SW 1271 (cell line): ENCODE measurements at regions not wholly inside any gene's neighbourhood (a gene's known extent, or its start where the extent isn't known, plus 50 kb on each side); places are given as distances from the start of the nearest gene placed in this dataset.

Experiments used
- DNase-seq, 2 experiments: peaks; one replicate each; lab custom pipeline; 2025; lab: John Stamatoyannopoulos, UW

GRCh38 chr4:152112887-152113286 lies 352.1 kb upstream of the GATB start:
- no peak for DNase-seq

- no peak for DNase-seq
Observed at GRCh38 chr4:152112190-152112589, 351.4 kb upstream of the GATB start.

GRCh38 chr4:152110780-152111179 lies 350.0 kb upstream of the GATB start:
- no peak for DNase-seq

- DNase-seq = no peak
Observed at GRCh38 chr4:152109531-152110509, 349.0 kb upstream of the GATB start.

DNA sequence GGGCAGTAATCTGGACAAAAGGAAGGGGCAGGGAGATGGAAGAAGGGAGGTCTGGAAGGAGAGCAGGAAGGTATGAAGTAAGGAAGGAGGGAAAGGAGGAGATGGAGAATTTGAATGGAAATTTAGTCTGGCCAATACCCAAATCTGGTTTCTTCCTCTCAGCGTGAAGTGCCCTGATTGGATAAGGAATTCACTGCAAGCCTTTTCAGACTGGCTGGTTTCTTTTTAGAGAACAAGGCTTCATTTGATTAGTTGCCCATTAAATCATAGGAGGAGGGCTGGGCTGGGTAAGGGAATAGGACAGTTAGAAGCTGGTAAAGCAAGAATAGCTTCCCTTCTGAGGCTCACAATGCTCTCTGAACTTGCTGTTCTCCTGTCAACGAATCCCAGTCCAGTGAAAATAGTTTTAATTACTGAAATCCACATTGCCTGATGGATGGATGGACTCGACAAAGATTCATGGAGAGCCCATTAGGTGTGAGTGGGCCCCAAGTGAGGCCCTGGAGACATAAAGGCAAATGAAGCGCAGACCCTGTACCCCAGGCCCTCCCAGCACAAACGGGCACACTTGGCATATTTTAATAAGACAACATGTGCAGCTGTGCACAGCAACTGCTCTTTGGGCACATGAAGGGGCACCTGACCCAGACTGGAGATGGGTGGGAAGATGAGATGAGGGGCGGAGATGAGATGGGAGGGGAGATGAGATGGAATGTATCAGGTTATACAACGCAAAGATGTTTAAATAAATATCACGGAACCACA lies 347.1 kb upstream of the GATB start:
- no peak for DNase-seq

DNA sequence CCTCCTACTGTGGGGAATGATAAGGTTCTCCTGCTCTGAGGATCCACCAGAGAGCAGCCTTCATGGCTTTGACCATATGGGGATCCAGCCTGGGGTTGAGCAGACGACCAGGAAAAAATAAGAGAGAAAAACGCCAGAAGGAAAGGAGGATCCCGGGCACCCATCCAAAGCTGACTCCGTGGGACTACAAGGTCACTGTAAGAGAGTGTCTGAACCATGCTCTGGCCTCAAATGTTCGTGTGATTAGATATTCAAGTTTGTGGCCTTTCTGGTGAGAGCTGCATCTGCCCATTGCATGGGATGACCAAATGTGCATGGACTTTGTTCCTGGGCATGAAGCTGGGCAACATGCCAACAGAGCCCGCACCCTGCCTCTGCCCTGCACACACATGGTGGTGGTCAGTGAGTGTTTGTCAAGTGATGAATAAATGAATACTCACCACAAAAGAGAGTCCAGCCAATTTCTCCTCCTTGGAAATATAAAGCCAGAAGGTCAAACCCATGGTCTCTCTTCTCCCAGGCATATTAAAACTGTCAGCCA lies 346.0 kb upstream of the GATB start:
- no peak for DNase-seq

- DNase-seq = peak; percentile 63 to 87
Observed at GRCh38 chr4:152106113-152106763, 345.4 kb upstream of the GATB start.

GRCh38 chr4:152104901-152105357 lies 344.1 kb upstream of the GATB start:
- no peak for DNase-seq

DNA sequence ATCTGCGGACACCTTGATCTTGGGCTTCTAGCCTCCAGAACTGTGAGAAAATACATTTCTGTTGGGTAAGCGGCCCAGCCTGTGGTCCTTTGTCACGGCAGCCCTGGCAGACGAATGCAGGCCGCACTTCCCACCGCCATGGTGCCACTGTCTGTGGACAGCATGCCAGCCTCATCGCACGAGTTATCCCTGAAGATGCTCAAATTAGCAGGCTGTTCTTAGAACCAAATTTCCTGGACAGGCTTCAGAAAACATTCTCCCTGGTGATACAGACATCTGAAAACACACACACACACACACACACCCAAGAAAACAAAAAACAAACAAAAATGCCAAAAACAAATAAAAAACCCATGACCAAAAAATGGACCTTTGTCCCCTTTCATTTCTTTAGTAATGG lies 343.5 kb upstream of the GATB start:
- no peak for DNase-seq

DNA sequence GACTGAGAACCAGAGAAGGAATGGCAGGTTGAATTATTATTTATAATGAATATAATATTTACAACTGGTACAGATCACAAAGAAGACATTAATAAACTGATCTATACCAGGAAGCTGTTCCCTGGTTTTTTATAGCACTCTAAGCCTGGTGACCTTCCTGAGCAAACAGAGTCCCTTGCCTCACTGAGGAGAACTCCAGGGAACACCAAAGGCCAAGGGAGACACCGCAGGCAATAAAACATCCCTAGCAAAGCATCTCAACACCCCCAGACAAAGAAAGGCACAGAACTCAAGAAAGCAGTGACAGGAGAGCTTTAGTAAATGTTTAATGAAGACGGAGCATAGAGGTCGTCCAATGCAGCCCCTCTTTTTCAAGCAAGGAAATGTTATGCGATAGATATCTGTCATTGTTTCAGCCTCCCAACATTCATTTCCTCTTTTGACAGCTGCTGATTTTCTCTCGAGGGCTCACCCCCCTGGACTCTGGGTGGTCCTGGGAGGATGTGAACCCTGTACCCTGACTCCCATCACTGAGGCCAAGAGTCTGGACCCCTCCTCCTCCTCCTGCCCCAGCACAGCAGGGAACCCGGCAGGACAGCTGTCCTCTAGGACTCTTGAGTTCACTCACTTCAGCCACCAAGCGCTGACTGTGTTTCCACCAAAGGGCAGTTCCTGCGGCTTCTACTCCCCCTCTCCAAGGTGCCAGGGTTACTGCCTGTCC lies 342.5 kb upstream of the GATB start:
- no peak for DNase-seq

DNA sequence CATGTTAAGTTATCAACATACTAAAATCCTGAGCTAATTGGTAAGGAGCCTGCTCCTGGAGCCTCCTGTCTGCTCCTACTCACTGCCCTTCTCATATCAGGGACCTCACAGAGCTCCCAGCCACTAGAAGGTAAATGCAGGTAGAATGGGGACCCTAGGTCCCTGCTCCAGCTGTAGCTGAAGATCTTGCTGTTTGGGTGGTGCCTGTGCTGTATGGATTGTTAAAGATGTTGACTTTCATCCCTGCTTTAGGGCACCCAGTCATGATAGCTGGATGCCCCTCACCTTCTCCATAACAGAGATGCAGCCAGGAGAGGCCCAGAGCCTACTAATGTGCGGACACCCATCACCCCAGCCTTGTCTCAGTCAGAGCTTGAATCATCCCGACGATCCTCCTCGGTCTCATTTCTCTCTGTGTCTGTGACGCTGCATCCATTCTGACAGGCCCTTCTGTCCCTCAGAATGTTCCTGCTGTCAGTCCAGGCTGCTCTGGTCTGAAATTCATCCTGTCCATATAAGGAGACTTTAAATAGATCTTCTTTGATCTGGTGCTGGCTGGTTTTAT lies 341.7 kb upstream of the GATB start:
- no peak for DNase-seq

GRCh38 chr4:152101556-152102435 lies 341.0 kb upstream of the GATB start:
- peak in 1 of 2 experiments; percentile 32 for DNase-seq

DNA sequence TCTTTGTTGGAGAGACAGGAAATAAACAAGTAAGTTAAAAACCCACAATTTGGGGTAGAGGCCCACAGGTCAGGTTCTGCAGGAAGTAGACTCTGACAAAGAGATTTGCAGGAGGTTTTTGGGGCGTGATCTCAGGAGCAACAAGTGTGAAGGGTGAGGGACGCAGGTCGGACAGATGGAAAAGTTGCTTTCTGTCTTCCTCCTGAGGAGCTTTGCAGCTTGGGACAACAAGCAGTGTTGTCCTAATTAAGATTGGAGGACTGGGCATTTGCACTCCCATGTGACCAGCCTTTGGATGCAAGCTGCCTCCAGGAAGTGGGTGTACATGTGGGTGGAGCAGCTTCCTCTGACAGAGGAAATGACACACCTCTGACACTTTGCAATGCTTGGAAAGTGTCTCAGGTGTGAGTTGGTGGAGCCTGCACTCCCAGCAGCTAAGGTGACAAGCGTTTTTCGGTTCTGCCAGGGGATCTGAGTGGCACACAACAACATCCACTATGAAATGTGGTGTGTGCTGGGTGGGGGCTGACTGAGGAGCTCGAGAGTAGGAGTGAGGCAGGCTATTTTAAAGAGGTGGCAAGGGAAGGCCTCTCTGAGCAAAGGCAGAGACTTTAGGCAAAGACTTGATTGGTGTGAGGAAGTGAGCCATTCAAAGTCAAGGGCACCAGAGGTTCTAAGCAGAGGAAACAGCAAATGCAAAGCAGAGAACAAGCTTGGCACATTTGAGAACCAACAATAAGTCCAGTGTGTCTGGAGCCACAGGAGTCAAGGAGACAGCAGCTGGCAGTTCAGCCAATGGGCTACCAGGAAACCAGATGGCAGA lies 339.8 kb upstream of the GATB start:
- DNase-seq = no peak

DNA sequence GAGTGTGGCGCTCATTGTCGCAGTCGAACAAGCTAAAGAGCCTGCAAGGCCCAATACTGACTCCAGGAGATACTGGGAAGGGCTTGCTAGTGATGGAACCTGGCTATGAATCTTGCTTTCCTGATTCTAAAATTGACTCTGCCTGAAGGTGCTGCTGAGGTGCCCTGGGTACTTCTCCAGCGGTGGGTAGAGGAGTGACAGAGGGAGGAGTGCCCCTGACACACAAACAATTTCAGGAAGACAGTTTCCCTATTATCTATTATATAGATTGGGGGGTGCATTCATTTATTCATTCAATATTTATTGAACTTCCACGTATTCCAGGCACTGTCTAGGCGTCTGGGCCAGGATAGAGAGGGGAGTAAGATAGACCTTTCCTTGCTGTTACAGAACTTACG lies 339.2 kb upstream of the GATB start:
- DNase-seq = no peak

DNA sequence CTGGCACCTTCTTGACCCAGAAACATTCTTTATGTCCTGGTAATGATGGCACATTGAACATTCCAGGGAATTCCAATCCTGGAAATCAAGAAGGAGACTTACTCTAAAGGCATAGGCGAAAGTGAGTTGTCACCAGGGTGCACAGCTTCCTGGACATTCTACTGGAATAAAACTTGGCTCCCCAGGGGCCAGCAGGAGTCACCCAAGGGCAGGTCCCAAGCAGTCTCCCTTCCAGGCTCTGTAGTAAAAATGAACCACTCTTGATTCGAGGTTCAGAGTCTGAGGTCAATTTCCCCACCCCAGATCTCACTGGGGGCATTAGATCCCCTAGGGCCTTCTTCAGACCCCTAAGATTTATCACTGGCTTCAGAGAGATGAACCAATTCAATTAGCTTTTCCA lies 338.7 kb upstream of the GATB start:
- DNase-seq = no peak

DNA sequence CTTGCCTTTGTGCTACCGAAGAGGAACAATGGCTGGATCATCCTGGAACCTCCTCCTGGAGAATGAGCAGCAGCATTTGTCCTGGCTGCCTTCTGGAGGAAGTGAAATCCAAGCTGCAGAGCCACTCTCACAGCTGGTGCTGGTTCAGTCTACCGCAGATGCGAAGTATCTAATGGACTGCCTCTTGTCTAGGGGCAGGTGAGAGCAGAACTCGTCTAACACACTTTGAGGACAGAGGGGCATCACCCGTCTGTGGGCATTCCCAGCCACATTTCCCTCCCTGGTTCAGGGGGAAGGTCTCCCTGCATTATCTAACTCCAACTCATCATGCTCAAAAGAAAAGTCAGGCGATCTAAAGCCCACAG lies 338.2 kb upstream of the GATB start:
- DNase-seq = no peak

- no peak for DNase-seq
Observed at GRCh38 chr4:152098365-152099060, 337.7 kb upstream of the GATB start.

DNA sequence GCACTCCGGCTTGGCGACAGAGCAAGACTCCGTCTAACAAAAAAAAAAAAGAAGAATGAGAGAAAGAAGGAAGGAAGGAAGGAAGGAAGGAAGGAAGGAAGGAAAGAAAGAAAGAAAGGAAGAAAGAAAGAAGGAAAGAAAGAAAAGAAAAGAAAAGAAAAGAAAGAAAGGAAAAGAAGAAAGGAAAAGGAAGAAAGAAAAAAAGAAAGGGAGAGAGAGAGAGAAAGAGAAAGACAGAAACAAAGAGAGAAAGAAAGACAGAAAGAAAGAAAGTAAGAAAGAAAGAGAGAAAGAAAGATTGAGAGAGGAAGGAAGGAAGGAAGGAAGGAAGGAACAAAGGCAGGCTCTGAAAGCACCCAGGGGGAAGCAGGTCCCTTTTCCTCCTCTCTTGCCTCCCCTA lies 336.6 kb upstream of the GATB start:
- DNase-seq = no peak

- DNase-seq = no peak
Observed at GRCh38 chr4:152095701-152096070, 334.9 kb upstream of the GATB start.
